Neural cell (in vitro differentiated cells): ENCODE measurements at regions not wholly inside any gene's neighbourhood (a gene's known extent, or its start where the extent isn't known, plus 50 kb on each side); places are given as distances from the start of the nearest gene placed in this dataset.

Experiments used
- H2AFZ ChIP-seq: fragments of 200-600, 300-800 bp; sonication (generic), shearing (Covaris generic); 2 replicates; pipeline ENCODE4 v1.6.0; 2014; ENCODE audit warnings: low read depth, mild to moderate bottlenecking, antibody characterized with exemption, low read length, moderate library complexity
- H3F3A ChIP-seq: fragments of 200-600 bp; shearing (Covaris generic); 2 replicates; pipeline ENCODE4 v1.6.1; 2016; ENCODE audit warnings: mild to moderate bottlenecking, moderate library complexity, mixed read lengths, antibody characterized with exemption, low read length; ENCODE audit not compliant: insufficient read depth, poor library complexity, severe bottlenecking
- H3K27ac ChIP-seq: fragments of 200-600, 300-800 bp; sonication (generic), shearing (Covaris generic); 2 replicates; pipeline ENCODE4 v1.5.1; 2014; ENCODE audit warnings: mild to moderate bottlenecking, low read length, moderate library complexity
- H3K27me3 ChIP-seq: fragments of 300-800, 200-600 bp; sonication (generic), shearing (Covaris generic); 2 replicates; pipeline ENCODE4 v1.6.0; 2014; ENCODE audit warnings: mild to moderate bottlenecking, low read depth, low read length, moderate library complexity; ENCODE audit not compliant: insufficient read depth
- H3K36me3 ChIP-seq: fragments of 300-800, 200-600 bp; sonication (generic), shearing (Covaris generic); 2 replicates; pipeline ENCODE4 v1.5.1; 2014; ENCODE audit warnings: mild to moderate bottlenecking, antibody characterized with exemption, low read length, moderate library complexity; ENCODE audit not compliant: insufficient read depth
- H3K4me2 ChIP-seq: fragments of 300-800, 200-600 bp; sonication (generic), shearing (Covaris generic); 2 replicates; pipeline ENCODE4 v1.6.0; 2014; ENCODE audit warnings: mild to moderate bottlenecking, low read length
- H3K4me3 ChIP-seq: fragments of 300-800, 200-600 bp; sonication (generic), shearing (Covaris generic); 2 replicates; pipeline ENCODE4 v1.5.1; 2014; ENCODE audit warnings: mild to moderate bottlenecking, low read length, moderate library complexity
- H3K79me2 ChIP-seq: fragments of 200-600 bp; shearing (Covaris generic); replicated peaks from 2 replicates; pipeline ENCODE4 v1.6.0; 2014; ENCODE audit warnings: mild to moderate bottlenecking, low read length, moderate library complexity; ENCODE audit not compliant: insufficient read depth
- H3K9ac ChIP-seq: fragments of 300-800, 200-600 bp; sonication (generic), shearing (Covaris generic); 2 replicates; pipeline ENCODE4 v1.6.1; 2016; ENCODE audit warnings: mild to moderate bottlenecking, low read length, mixed read lengths
- H3K9me2 ChIP-seq: fragments of 200-600 bp; shearing (Covaris generic); 2 replicates; pipeline ENCODE4 v1.6.1; 2016; ENCODE audit warnings: mild to moderate bottlenecking, low read length, mixed read lengths; ENCODE audit not compliant: insufficient read depth
- H3K9me3 ChIP-seq: fragments of 200-600, 300-800 bp; sonication (generic), shearing (Covaris generic); 2 replicates; pipeline ENCODE4 v1.6.1; 2016; ENCODE audit warnings: mild to moderate bottlenecking, mixed run types, low read length, moderate library complexity, mixed read lengths
- H4K20me1 ChIP-seq: fragments of 200-600 bp; shearing (Covaris generic); 2 replicates; pipeline ENCODE4 v1.6.1; 2016; ENCODE audit warnings: mild to moderate bottlenecking, mixed run types; ENCODE audit not compliant: insufficient read depth
- EP300 ChIP-seq: fragments of 450-650 bp; conservative IDR thresholded peaks from 2 replicates; pipeline ENCODE4 v1.6.1; 2014; ENCODE audit warnings: antibody characterized with exemption, mild to moderate bottlenecking, moderate library complexity; ENCODE audit not compliant: poor library complexity, severe bottlenecking
- EZH2 ChIP-seq: fragments of 200-600, 300-800 bp; shearing (Covaris generic), sonication (generic); IDR thresholded peaks from 2 replicates; pipeline ENCODE4 v1.6.1; 2014; ENCODE audit warnings: antibody characterized with exemption, low read length, borderline replicate concordance, mild to moderate bottlenecking; ENCODE audit not compliant: insufficient read depth, poor library complexity, severe bottlenecking
- MXI1 ChIP-seq: fragments of 450-650 bp; conservative IDR thresholded peaks from 2 replicates; pipeline ENCODE4 v1.6.1; 2014; ENCODE audit warnings: antibody characterized with exemption, mild to moderate bottlenecking; ENCODE audit not compliant: poor library complexity, severe bottlenecking
- POLR2AphosphoS5 ChIP-seq: IDR thresholded peaks from 2 replicates; pipeline ENCODE4 v1.6.1; 2012
- RAD21 ChIP-seq: fragments of 450-650 bp; conservative IDR thresholded peaks from 2 replicates; pipeline ENCODE4 v1.6.1; 2014; ENCODE audit warnings: antibody characterized with exemption, mild to moderate bottlenecking, moderate library complexity
- SMC3 ChIP-seq: fragments of 450-650 bp; conservative IDR thresholded peaks from 2 replicates; pipeline ENCODE4 v1.6.1; 2014; ENCODE audit warnings: antibody characterized with exemption, mild to moderate bottlenecking, moderate library complexity; ENCODE audit not compliant: poor library complexity
- TAF1 ChIP-seq: IDR thresholded peaks from 2 replicates; pipeline ENCODE4 v1.6.1; 2012; ENCODE audit warnings: low read depth
- TF ChIP-seq, protein P1 (sequence below): fragments of 450-650 bp; IDR thresholded peaks from 2 replicates; pipeline ENCODE4 v1.5.1; 2014; ENCODE audit warnings: antibody characterized with exemption, mild to moderate bottlenecking, moderate library complexity; ENCODE audit not compliant: poor library complexity, severe bottlenecking
- TF ChIP-seq, protein P2 (sequence below): IDR thresholded peaks from 2 replicates; pipeline ENCODE4 v1.6.1; 2012; ENCODE audit warnings: borderline replicate concordance

DNA sequence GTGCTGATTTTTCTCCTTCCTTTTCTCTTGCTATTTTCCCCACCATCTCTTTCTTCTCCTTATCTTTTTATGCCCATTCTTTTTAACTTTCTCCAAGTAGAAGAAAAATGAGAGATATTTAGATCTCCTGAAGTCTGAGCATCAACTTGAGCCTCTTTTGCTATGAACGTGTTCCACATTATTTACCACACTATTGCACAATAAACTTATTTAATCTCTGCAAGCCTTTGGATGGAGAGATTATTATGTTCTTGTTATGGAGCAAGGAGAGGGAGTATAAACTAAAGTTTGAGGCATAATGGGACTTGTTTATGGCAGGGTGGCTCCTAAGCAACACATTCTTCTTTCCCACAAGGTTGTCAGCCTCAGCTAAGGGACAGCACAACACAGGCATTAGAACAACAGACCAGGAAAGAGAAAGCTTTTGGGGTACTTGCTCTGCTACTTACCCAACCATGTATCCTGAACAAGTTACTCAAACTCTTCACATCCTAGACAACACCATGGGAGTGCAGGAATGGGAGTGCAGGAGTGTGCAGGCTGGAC is 365.5 kb upstream of the BOD1L1 start (continued):
- TF ChIP-seq MXI1 (no peak), POLR2AphosphoS5 (no peak), TAF1 (no peak), EP300 (no peak)

DNA sequence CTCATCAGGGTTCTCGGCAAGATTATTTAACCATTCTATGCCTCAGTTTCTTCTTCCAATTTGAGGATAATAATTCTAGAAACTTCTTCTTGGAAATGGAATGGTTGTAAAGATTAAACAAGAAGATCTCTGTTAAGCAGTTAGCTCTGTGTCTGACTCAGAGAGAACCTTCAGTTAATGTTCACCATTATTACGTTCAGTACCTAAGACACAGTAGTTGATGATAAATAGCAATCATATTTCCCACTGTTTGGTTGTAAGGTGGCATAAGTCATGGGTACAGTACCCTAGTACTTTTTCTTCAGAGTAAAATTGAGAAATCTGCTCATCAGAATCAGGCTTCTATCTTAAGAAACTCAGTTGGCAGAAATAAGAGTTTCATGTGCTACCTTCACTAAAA is 366.5 kb upstream of the BOD1L1 start:
- Histone ChIP-seq H2AFZ (no peak overlapping the region), H3K27ac (no peak overlapping the region), H3K9me2 (no peaks in the 10 kb centered on the region), H4K20me1 (no peaks in the 10 kb centered on the region), H3K36me3 (no peaks in the 10 kb centered on the region), H3K27me3 (no peaks in the 10 kb centered on the region), H3F3A (no peaks in the 10 kb centered on the region), H3K9ac (no peak overlapping the region), H3K9me3 (no peaks in the 10 kb centered on the region), H3K4me3 (no peak overlapping the region), H3K79me2 (no peaks in the 10 kb centered on the region), H3K4me2 (no peak overlapping the region)
- TF ChIP-seq, protein P1, sequence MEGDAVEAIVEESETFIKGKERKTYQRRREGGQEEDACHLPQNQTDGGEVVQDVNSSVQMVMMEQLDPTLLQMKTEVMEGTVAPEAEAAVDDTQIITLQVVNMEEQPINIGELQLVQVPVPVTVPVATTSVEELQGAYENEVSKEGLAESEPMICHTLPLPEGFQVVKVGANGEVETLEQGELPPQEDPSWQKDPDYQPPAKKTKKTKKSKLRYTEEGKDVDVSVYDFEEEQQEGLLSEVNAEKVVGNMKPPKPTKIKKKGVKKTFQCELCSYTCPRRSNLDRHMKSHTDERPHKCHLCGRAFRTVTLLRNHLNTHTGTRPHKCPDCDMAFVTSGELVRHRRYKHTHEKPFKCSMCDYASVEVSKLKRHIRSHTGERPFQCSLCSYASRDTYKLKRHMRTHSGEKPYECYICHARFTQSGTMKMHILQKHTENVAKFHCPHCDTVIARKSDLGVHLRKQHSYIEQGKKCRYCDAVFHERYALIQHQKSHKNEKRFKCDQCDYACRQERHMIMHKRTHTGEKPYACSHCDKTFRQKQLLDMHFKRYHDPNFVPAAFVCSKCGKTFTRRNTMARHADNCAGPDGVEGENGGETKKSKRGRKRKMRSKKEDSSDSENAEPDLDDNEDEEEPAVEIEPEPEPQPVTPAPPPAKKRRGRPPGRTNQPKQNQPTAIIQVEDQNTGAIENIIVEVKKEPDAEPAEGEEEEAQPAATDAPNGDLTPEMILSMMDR: no peak
- no peak for TF ChIP-seq TAF1
- no peak for TF ChIP-seq EZH2
- TF ChIP-seq EP300: no peak
- TF ChIP-seq POLR2AphosphoS5: no peak
- TF ChIP-seq MXI1: no peak
- TF ChIP-seq SMC3: no peak
- TF ChIP-seq, protein P2, sequence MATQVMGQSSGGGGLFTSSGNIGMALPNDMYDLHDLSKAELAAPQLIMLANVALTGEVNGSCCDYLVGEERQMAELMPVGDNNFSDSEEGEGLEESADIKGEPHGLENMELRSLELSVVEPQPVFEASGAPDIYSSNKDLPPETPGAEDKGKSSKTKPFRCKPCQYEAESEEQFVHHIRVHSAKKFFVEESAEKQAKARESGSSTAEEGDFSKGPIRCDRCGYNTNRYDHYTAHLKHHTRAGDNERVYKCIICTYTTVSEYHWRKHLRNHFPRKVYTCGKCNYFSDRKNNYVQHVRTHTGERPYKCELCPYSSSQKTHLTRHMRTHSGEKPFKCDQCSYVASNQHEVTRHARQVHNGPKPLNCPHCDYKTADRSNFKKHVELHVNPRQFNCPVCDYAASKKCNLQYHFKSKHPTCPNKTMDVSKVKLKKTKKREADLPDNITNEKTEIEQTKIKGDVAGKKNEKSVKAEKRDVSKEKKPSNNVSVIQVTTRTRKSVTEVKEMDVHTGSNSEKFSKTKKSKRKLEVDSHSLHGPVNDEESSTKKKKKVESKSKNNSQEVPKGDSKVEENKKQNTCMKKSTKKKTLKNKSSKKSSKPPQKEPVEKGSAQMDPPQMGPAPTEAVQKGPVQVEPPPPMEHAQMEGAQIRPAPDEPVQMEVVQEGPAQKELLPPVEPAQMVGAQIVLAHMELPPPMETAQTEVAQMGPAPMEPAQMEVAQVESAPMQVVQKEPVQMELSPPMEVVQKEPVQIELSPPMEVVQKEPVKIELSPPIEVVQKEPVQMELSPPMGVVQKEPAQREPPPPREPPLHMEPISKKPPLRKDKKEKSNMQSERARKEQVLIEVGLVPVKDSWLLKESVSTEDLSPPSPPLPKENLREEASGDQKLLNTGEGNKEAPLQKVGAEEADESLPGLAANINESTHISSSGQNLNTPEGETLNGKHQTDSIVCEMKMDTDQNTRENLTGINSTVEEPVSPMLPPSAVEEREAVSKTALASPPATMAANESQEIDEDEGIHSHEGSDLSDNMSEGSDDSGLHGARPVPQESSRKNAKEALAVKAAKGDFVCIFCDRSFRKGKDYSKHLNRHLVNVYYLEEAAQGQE: no peak
- no peak for TF ChIP-seq RAD21

DNA sequence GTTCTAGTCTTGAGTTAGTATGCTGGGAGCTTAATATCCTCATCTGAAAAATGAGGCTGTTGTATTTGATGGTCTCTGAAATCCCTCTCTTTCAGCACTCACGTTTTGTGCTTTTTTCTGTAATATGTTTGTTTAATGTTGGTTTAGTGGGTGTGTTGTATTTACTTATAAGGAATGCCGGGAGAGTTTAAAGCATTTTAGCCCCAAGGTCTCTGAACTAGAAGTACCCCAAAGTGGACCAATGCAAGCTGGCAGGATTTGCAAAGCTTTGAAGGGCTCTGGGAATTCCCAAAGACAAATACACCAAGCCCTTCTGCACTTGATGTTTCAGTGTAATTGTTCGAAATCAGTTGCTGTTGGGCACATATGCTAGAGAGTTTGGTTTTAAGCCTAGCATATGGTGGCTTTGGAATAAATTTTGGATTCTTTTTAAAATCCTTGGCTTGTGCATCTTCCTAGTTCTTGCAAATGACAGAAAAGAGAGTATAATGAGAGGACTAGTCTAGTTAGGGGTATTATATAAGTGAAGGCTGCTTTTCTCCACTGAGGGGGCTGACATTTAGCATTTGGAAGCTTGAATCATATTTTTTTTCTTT is 371.4 kb upstream of the BOD1L1 start:
- H2AFZ ChIP-seq: no peak overlapping the region
- no peak overlapping the region for H3K4me2 ChIP-seq
- no peaks in the 10 kb centered on the region for H3F3A ChIP-seq
- no peaks in the 10 kb centered on the region for H3K79me2 ChIP-seq
- H3K4me3 ChIP-seq: no peak overlapping the region
- H3K9ac ChIP-seq: no peak overlapping the region
- no peaks in the 10 kb centered on the region for H3K9me2 ChIP-seq
- no peaks in the 10 kb centered on the region for H4K20me1 ChIP-seq
- no peak overlapping the region for H3K27ac ChIP-seq
- H3K36me3 ChIP-seq: no peaks in the 10 kb centered on the region
- TF ChIP-seq POLR2AphosphoS5 (no peak), MXI1 (no peak)
- H3K9me3 ChIP-seq: no peaks in the 10 kb centered on the region
- no peaks in the 10 kb centered on the region for H3K27me3 ChIP-seq
